K562 (cell line): ENCODE measurements at regions not wholly inside any gene's neighbourhood (a gene's known extent, or its start where the extent isn't known, plus 50 kb on each side); places are given as distances from the start of the nearest gene placed in this dataset.
A peak's percentile ranks its signal among the peaks of the same experiment; 100 is the strongest.

Experiments
- ATAC-seq: fragments of 200-7000 bp; cut with Tn5 transposase; 3 replicates; pipeline ENCODE4 v1.9.1; 2020; ENCODE audit warnings: moderate library complexity
- BruUV-seq: library from RNA; stranded (reverse); fragments of 400-500 nt; replicated peaks from 2 replicates; lab custom pipeline; 2021; lab: Mats Ljungman, UMichigan
- CTCF ChIA-PET: fragments of 300-600 bp; formaldehyde crosslinking; extraction: SDS; loops from one replicate; lab custom pipeline; 2021; ENCODE audit warnings: low intra/inter-chr PET ratio; lab: Yijun Ruan, JAX
- POLR2A ChIA-PET: fragments of 300-600, 350-650 bp; sonication (Branson Sonifier 250); formaldehyde crosslinking; extraction: SDS; loops from one replicate; lab custom pipeline; 2021; ENCODE audit warnings: antibody characterized with exemption, inconsistent platforms; lab: Yijun Ruan, JAX
- DNase-seq, 4 experiments: peaks; one replicate each; pipeline versions ENCODE4 v3.0.0 to v3.0.0-alpha.2; 2011 to 2018; ENCODE audit warnings: low spot score in 3 of 4, mixed read lengths in 3 of 4; ENCODE audit errors: extremely low read depth in 1 of 4
- FAIRE-seq: peaks from 2 replicates; lab custom pipeline; 2011; peaks lifted over from hg19 to GRCh38; lab: Jason Lieb, UNC
- H2AFZ ChIP-seq: 2 replicates; pipeline ENCODE4 v1.6.0; 2011; ENCODE audit warnings: low read depth, low read length, control low read depth, inconsistent platforms
- H3K27ac ChIP-seq: fragments of 200-600 bp; 3 replicates; pipeline ENCODE4 v1.8.0; 2011; ENCODE audit warnings: low read depth, mild to moderate bottlenecking, control low read depth, inconsistent platforms, low read length, moderate library complexity, mixed read lengths; ENCODE audit errors: extremely low read depth
- H3K27me3 ChIP-seq, 2 experiments: fragments of 300-600 bp in 1 of 2; 2 replicates in 1 of 2; 3 replicates in 1 of 2; pipeline versions ENCODE4 v1.6.0 to v1.8.0; 2011; ENCODE audit warnings: inconsistent platforms in 2 of 2, low read length in 2 of 2, mild to moderate bottlenecking in 1 of 2, mixed read lengths in 1 of 2, moderate library complexity in 1 of 2; ENCODE audit not compliant: control insufficient read depth in 2 of 2, insufficient read depth in 2 of 2
- H3K36me3 ChIP-seq: fragments of 300-600 bp; 3 replicates; pipeline ENCODE4 v1.8.0; 2011; ENCODE audit warnings: mild to moderate bottlenecking, low read length, inconsistent platforms; ENCODE audit not compliant: control insufficient read depth, insufficient read depth
- H3K4me1 ChIP-seq, 2 experiments: fragments of 200-600 bp in 1 of 2; replicated peaks in 1 of 2; 2 replicates in 1 of 2; 3 replicates in 1 of 2; pipeline versions ENCODE4 v1.5.1 to v1.8.0; 2011; ENCODE audit warnings: inconsistent platforms in 2 of 2, low read length in 2 of 2, mild to moderate bottlenecking in 1 of 2, mixed read lengths in 1 of 2, moderate library complexity in 1 of 2; ENCODE audit not compliant: control insufficient read depth in 2 of 2, insufficient read depth in 2 of 2
- H3K4me2 ChIP-seq: 2 replicates; pipeline ENCODE4 v1.6.1; 2011; ENCODE audit warnings: low read length, control low read depth, inconsistent platforms, mixed read lengths; ENCODE audit not compliant: insufficient read depth
- H3K4me3 ChIP-seq: fragments of 200-600 bp; sonication (generic), shearing (Covaris generic); 2 replicates; pipeline ENCODE4 v1.5.1; 2016; ENCODE audit warnings: control low read depth, inconsistent platforms
- H3K79me2 ChIP-seq: fragments of 200-600 bp; 3 replicates; pipeline ENCODE4 v1.8.0; 2011; ENCODE audit warnings: low read length, inconsistent platforms; ENCODE audit not compliant: control insufficient read depth, insufficient read depth
- H3K9ac ChIP-seq, 2 experiments: 2 replicates each; pipeline versions ENCODE4 v1.6.0 to v1.6.1; 2011; ENCODE audit warnings: low read depth in 2 of 2, low read length in 2 of 2, control low read depth in 1 of 2, inconsistent platforms in 1 of 2, mild to moderate bottlenecking in 1 of 2, mixed read lengths in 1 of 2; ENCODE audit not compliant: insufficient read depth in 1 of 2
- H3K9me1 ChIP-seq: one replicate; pipeline ENCODE4 v1.6.0; 2011; ENCODE audit warnings: inconsistent platforms, mild to moderate bottlenecking, low read length, moderate library complexity; ENCODE audit not compliant: control insufficient read depth, insufficient read depth
- H3K9me3 ChIP-seq: replicated peaks from 2 replicates; pipeline ENCODE4 v1.5.1; 2011; ENCODE audit warnings: low read depth, low read length, inconsistent platforms; ENCODE audit not compliant: control insufficient read depth, insufficient read depth
- H4K20me1 ChIP-seq: replicated peaks from 2 replicates; pipeline ENCODE4 v1.6.1; 2011; ENCODE audit warnings: low read length, inconsistent platforms, mixed read lengths; ENCODE audit not compliant: control insufficient read depth, insufficient read depth
- BDP1 ChIP-seq: IDR thresholded peaks from 3 replicates; pipeline ENCODE4 v1.6.1; 2011; ENCODE audit not compliant: insufficient read length, insufficient read depth
- GTF3C2 ChIP-seq: IDR thresholded peaks from 3 replicates; pipeline ENCODE4 v1.6.1; 2011; ENCODE audit warnings: borderline replicate concordance, mild to moderate bottlenecking, moderate library complexity; ENCODE audit not compliant: insufficient read length; ENCODE audit errors: extremely low read depth
- HNRNPLL ChIP-seq: fragments of 200-400 bp; formaldehyde crosslinking; IDR thresholded peaks from 2 replicates; pipeline ENCODE4 v1.6.1; 2017; ENCODE audit warnings: low read length, low read depth, mild to moderate bottlenecking; ENCODE audit not compliant: poor library complexity, severe bottlenecking
- MEF2D ChIP-seq: conservative IDR thresholded peaks from 2 replicates; pipeline ENCODE4 v1.6.1; 2016; ENCODE audit warnings: low read depth, missing genetic modification characterization, missing compliant biosample characterization
- NR2C1 ChIP-seq, 2 experiments: fragments of 450-650 bp; IDR thresholded peaks; 2 replicates each; pipeline ENCODE4 v1.6.1; 2017; ENCODE audit warnings: mild to moderate bottlenecking in 2 of 2, antibody characterized with exemption in 1 of 2, inconsistent platforms in 1 of 2, missing compliant biosample characterization in 1 of 2, missing genetic modification characterization in 1 of 2
- POLR2H ChIP-seq: IDR thresholded peaks from 2 replicates; pipeline ENCODE4 v1.6.1; 2016; ENCODE audit warnings: missing genetic modification characterization, low read depth, mild to moderate bottlenecking, control low read depth, missing compliant biosample characterization, moderate library complexity
- POLR3A ChIP-seq: IDR thresholded peaks from 2 replicates; pipeline ENCODE4 v1.6.1; 2011; ENCODE audit warnings: borderline replicate concordance, mild to moderate bottlenecking, moderate library complexity; ENCODE audit not compliant: insufficient read length, insufficient read depth; ENCODE audit errors: extremely low read depth
- SIRT6 ChIP-seq: IDR thresholded peaks from one replicate; pipeline ENCODE4 v1.6.1; 2012; ENCODE audit warnings: low read depth, mild to moderate bottlenecking, control low read depth, inconsistent platforms, low read length, moderate library complexity
- TBP ChIP-seq: optimal IDR thresholded peaks from 2 replicates; pipeline ENCODE3; 2011; ENCODE audit warnings: low read depth, low read length, improper control_type of control experiment
- THRA ChIP-seq: fragments of 450-650 bp; IDR thresholded peaks from 2 replicates; pipeline ENCODE4 v1.6.1; 2017; ENCODE audit warnings: mild to moderate bottlenecking, moderate library complexity
- ZBTB26 ChIP-seq: fragments of 450-650 bp; formaldehyde crosslinking; IDR thresholded peaks from 2 replicates; pipeline ENCODE4 v1.4.0; 2022; ENCODE audit warnings: missing genetic modification characterization
- in situ Hi-C: fragments of 300-500 bp; cut with MboI; formaldehyde crosslinking; loops from 4 replicates; pipeline ENCODE4 v1.15.0; 2018; ENCODE audit warnings: inconsistent platforms, mixed read lengths
- intact Hi-C: fragments of 100-400 bp; cut with micrococcal nuclease; formaldehyde crosslinking; loops from 2 replicates; pipeline ENCODE4 v1.14.2; 2022

GRCh38 chr3:132231633-132232032 lies 85.6 kb upstream of the ACP3 start:
- Histone ChIP-seq H3K4me1 (no peaks in the 10 kb centered on the region), H3K27me3 (no peaks in the 10 kb centered on the region)
- no TSS peak for BruUV-seq
- TF ChIP-seq THRA (no peak), NR2C1 (IDR thresholded peaks at IDR 0.05) (no peak), NR2C1 (tag; IDR thresholded peaks at IDR 0.05) (no peak), SIRT6 (no peak), ZBTB26 (CRISPR knock-in tag) (no peak), BDP1 (peak; percentile 20), GTF3C2 (peak; percentile 11), MEF2D (peak; percentile 67; the same call in 1 of the 2 replicates), TBP (peak; percentile 90), POLR3A (peak; percentile 79), POLR2H (tag) (peak; percentile 98), HNRNPLL (no peak)
- TF ChIP-seq, all 486 proteins: peak for 6
- Histone ChIP-seq H4K20me1 (no peaks in the 10 kb centered on the region), H3K9me1 (no peaks in the 10 kb centered on the region), H3K4me3 (no peak overlapping the region), H3K27ac (no peak overlapping the region), H3K9me3 (no peaks in the 10 kb centered on the region), H3K9ac (no peak overlapping the region), H2AFZ (no peak overlapping the region), H3K79me2 (no peaks in the 10 kb centered on the region), H3K4me2 (no peak overlapping the region), H3K36me3 (no peaks in the 10 kb centered on the region)
- CTCF ChIA-PET, result no interaction called here
- POLR2A ChIA-PET, result no interaction called here
- DNase-seq (no peak), FAIRE-seq (no peak), ATAC-seq (no peak)
- intact Hi-C loops, result no loop called here
- in situ Hi-C loops, result no loop called here
